Aorta (tissue), 5 donors: ENCODE measurements at regions not wholly inside any gene's neighbourhood (a gene's known extent, or its start where the extent isn't known, plus 50 kb on each side); places are given as distances from the start of the nearest gene placed in this dataset.

Experiments used
- ATAC-seq: fragments of 200-7000 bp; cut with Tn5 transposase; one replicate; pipeline ENCODE4 v1.9.1; 2022; ENCODE audit warnings: moderate library complexity; ENCODE audit not compliant: low FRiP score
- DNase-seq, 2 donors: peaks; one replicate each; pipeline ENCODE4 v3.0.0-alpha.2; 2020
- H3K27ac ChIP-seq, 2 donors: one replicate each; pipeline ENCODE4 v1.5.1; 2013; ENCODE audit warnings: low read length in 2 of 2, mild to moderate bottlenecking in 2 of 2, moderate library complexity in 2 of 2, control low read depth in 1 of 2, inconsistent platforms in 1 of 2, low read depth in 1 of 2
- H3K27me3 ChIP-seq, 2 donors: one replicate each; pipeline ENCODE4 v1.6.1; 2013; ENCODE audit warnings: control low read depth in 1 of 2, low read length in 1 of 2, mild to moderate bottlenecking in 1 of 2, moderate library complexity in 1 of 2; ENCODE audit not compliant: insufficient read depth in 2 of 2, control insufficient read depth in 1 of 2
- H3K36me3 ChIP-seq, 2 donors: one replicate each; pipeline ENCODE4 v1.6.1; 2013; ENCODE audit warnings: control low read depth in 1 of 2, low read length in 1 of 2, mild to moderate bottlenecking in 1 of 2; ENCODE audit not compliant: insufficient read depth in 2 of 2, control insufficient read depth in 1 of 2
- H3K4me1 ChIP-seq, 2 donors: one replicate each; pipeline ENCODE4 v1.6.1; 2013; ENCODE audit warnings: low read length in 2 of 2, control low read depth in 1 of 2, mild to moderate bottlenecking in 1 of 2, moderate library complexity in 1 of 2; ENCODE audit not compliant: insufficient read depth in 2 of 2, control insufficient read depth in 1 of 2
- H3K4me3 ChIP-seq, 2 donors: one replicate each; pipeline ENCODE4 v1.5.1; 2013; ENCODE audit warnings: low read length in 2 of 2, control low read depth in 1 of 2, mild to moderate bottlenecking in 1 of 2
- H3K9me3 ChIP-seq: one replicate; pipeline ENCODE4 v1.6.1; 2013; ENCODE audit warnings: mild to moderate bottlenecking, low read length; ENCODE audit not compliant: control insufficient read depth
- WGBS, 2 donors: extraction: QIAGEN DNeasy Blood & Tissue Kit; methylation state at CpG; one replicate each; pipeline ENCODE4 v1.1.7; 2013; 5-methylcytosine and 5-hydroxymethylcytosine counted together
- intact Hi-C, 2 donors: fragments of 100-400 bp; cut with DNase I; formaldehyde crosslinking; loops; one replicate each; pipeline versions ENCODE4 v1.14.2 to v1.15.0; 2022
- donor health status: healthy with polysubstance abuse.
- donor health status: Bipolar disorder and iron deficiency.
- donor health status: DM: no; HTN: no; CAD: no.
- donor health status: DM: no; HTN: no; CAD: no.
- donor health status: DM: yes; HTN: yes; CAD: no.

GRCh38 chr2:78431241-78431640, 594.3 kb upstream of the REG3G start:
- Histone ChIP-seq H3K36me3 (no peaks in the 10 kb centered on the region), H3K27me3 (no peaks in the 10 kb centered on the region), H3K4me3 (no peak overlapping the region), H3K4me1 (no peaks in the 10 kb centered on the region), H3K9me3 (no peaks in the 10 kb centered on the region), H3K27ac (no peak overlapping the region)
- WGBS, 2 donors, result 90 to 92% methylated on average over 3 of the region's 3 CpGs
- ATAC-seq (no peak), DNase-seq (no peak)
- intact Hi-C loops, result no loop called here

GRCh38 chr2:78439122-78439521, 586.4 kb upstream of the REG3G start:
- no peaks in the 10 kb centered on the region for H3K27me3 ChIP-seq
- no peak for DNase-seq
- H3K9me3 ChIP-seq, result no peaks in the 10 kb centered on the region
- no peak overlapping the region for H3K27ac ChIP-seq
- no peaks in the 10 kb centered on the region for H3K4me1 ChIP-seq
- WGBS, 2 donors, result 47 to 67% methylated on average over 2 of the region's 2 CpGs
- no peak overlapping the region for H3K4me3 ChIP-seq
- intact Hi-C loops, result no loop called here
- no peaks in the 10 kb centered on the region for H3K36me3 ChIP-seq
- ATAC-seq, result no peak

GRCh38 chr2:78455586-78455985, 569.9 kb upstream of the REG3G start:
- intact Hi-C loops, result no loop called here
- Histone ChIP-seq H3K27ac (no peak overlapping the region), H3K4me1 (no peaks in the 10 kb centered on the region), H3K27me3 (no peaks in the 10 kb centered on the region), H3K36me3 (no peaks in the 10 kb centered on the region), H3K9me3 (no peaks in the 10 kb centered on the region), H3K4me3 (no peak overlapping the region)
- WGBS, 2 donors, result 28 to 45% methylated on average over 2 of the region's 2 CpGs
- DNase-seq (no peak), ATAC-seq (no peak)

GRCh38 chr2:78457269-78457668, 568.2 kb upstream of the REG3G start:
- no peaks in the 10 kb centered on the region for H3K4me1 ChIP-seq
- no peaks in the 10 kb centered on the region for H3K27me3 ChIP-seq
- H3K4me3 ChIP-seq, result no peak overlapping the region
- ATAC-seq (no peak), DNase-seq (no peak)
- H3K9me3 ChIP-seq, result no peaks in the 10 kb centered on the region
- intact Hi-C loops, result no loop called here
- H3K36me3 ChIP-seq, result no peaks in the 10 kb centered on the region
- WGBS, 2 donors, result 78% methylated on average over 1 of the region's 1 CpG
- no peak overlapping the region for H3K27ac ChIP-seq

- WGBS, 2 donors, result 50 to 68% methylated on average over 3 of the region's 3 CpGs
- no peaks in the 10 kb centered on the region for H3K9me3 ChIP-seq
- H3K27me3 ChIP-seq, result no peaks in the 10 kb centered on the region
- no peak for ATAC-seq
- H3K4me3 ChIP-seq, result no peak overlapping the region
- no peaks in the 10 kb centered on the region for H3K4me1 ChIP-seq
- intact Hi-C loops, result no loop called here
- no peak overlapping the region for H3K27ac ChIP-seq
- DNase-seq, result no peak
- no peaks in the 10 kb centered on the region for H3K36me3 ChIP-seq
Measured at GRCh38 chr2:78465707-78466106, 559.8 kb upstream of the REG3G start.

- ATAC-seq (no peak), DNase-seq (no peak)
- Histone ChIP-seq H3K27ac (no peak overlapping the region), H3K27me3 (no peaks in the 10 kb centered on the region), H3K4me1 (no peaks in the 10 kb centered on the region), H3K4me3 (no peak overlapping the region), H3K9me3 (no peaks in the 10 kb centered on the region), H3K36me3 (no peaks in the 10 kb centered on the region)
- intact Hi-C loops, result no loop called here
- WGBS, 2 donors, result 84 to 85% methylated on average over 8 of the region's 8 CpGs
Measured at GRCh38 chr2:78476619-78477229, 548.8 kb upstream of the REG3G start.

GRCh38 chr2:78486565-78486964, 538.9 kb upstream of the REG3G start:
- DNase-seq, result no peak

GRCh38 chr2:78498125-78498524, 527.4 kb upstream of the REG3G start:
- ATAC-seq (no peak), DNase-seq (no peak)
- Histone ChIP-seq H3K4me1 (no peaks in the 10 kb centered on the region), H3K9me3 (no peaks in the 10 kb centered on the region), H3K27ac (no peak overlapping the region), H3K36me3 (no peaks in the 10 kb centered on the region), H3K27me3 (no peaks in the 10 kb centered on the region), H3K4me3 (no peak overlapping the region)
- intact Hi-C loops, result no loop called here
- WGBS, 2 donors, result 94 to 96% methylated on average over 8 of the region's 8 CpGs

More at GRCh38 chr2:78486565-78486964, 538.9 kb upstream of the REG3G start:
- Histone ChIP-seq H3K27me3 (no peaks in the 10 kb centered on the region), H3K4me3 (no peak overlapping the region), H3K36me3 (no peaks in the 10 kb centered on the region), H3K9me3 (no peaks in the 10 kb centered on the region), H3K4me1 (no peaks in the 10 kb centered on the region), H3K27ac (no peak overlapping the region)
- intact Hi-C loops, result no loop called here
- ATAC-seq, result no peak

GRCh38 chr2:78506301-78506700, 519.2 kb upstream of the REG3G start:
- H3K9me3 ChIP-seq, result no peaks in the 10 kb centered on the region
- DNase-seq, result no peak
- H3K4me3 ChIP-seq, result no peak overlapping the region
- 90 to 97% methylated on average over 1 of the region's 1 CpG for WGBS, 2 donors
- intact Hi-C loops, result no loop called here
- no peaks in the 10 kb centered on the region for H3K4me1 ChIP-seq
- no peaks in the 10 kb centered on the region for H3K27me3 ChIP-seq
- H3K27ac ChIP-seq, result no peak overlapping the region
- ATAC-seq, result no peak
- H3K36me3 ChIP-seq, result no peaks in the 10 kb centered on the region
